CD4-positive, alpha-beta T cell treated with Interferon gamma for 1 hour (primary cell): ENCODE measurements at regions not wholly inside any gene's neighbourhood (a gene's known extent, or its start where the extent isn't known, plus 50 kb on each side); places are given as distances from the start of the nearest gene placed in this dataset.

Source experiments
- DNase-seq: peaks from one replicate; pipeline ENCODE4 v3.0.0-alpha.2; 2020

- no peak for DNase-seq
Observed at GRCh38 chr6:155623450-155624178, 168.0 kb upstream of the NOX3 start.

- DNase-seq = no peak
Observed at GRCh38 chr6:155614606-155615005, 159.0 kb upstream of the NOX3 start.

GRCh38 chr6:155611742-155612141 is 156.1 kb upstream of the NOX3 start:
- DNase-seq = no peak

- DNase-seq = no peak
Observed at GRCh38 chr6:155604991-155605390, 149.4 kb upstream of the NOX3 start.

GRCh38 chr6:155599561-155599960 is 143.9 kb upstream of the NOX3 start:
- DNase-seq = no peak

GRCh38 chr6:155599160-155599559 is 143.5 kb upstream of the NOX3 start:
- no peak for DNase-seq

- no peak for DNase-seq
Observed at GRCh38 chr6:155595284-155595683, 139.6 kb upstream of the NOX3 start.

- no peak for DNase-seq
Observed at GRCh38 chr6:155591741-155592140, 136.1 kb upstream of the NOX3 start.

- no peak for DNase-seq
Observed at GRCh38 chr6:155589190-155589589, 133.6 kb upstream of the NOX3 start.

- DNase-seq = no peak
Observed at GRCh38 chr6:155587817-155588216, 132.2 kb upstream of the NOX3 start.

GRCh38 chr6:155586090-155586489 is 130.5 kb upstream of the NOX3 start:
- no peak for DNase-seq

GRCh38 chr6:155584006-155584405 is 128.4 kb upstream of the NOX3 start:
- DNase-seq = no peak

GRCh38 chr6:155582016-155582991 is 126.7 kb upstream of the NOX3 start:
- DNase-seq = no peak

- DNase-seq = no peak
Observed at GRCh38 chr6:155580904-155581303, 125.3 kb upstream of the NOX3 start.

- DNase-seq = no peak
Observed at GRCh38 chr6:155578251-155578650, 122.6 kb upstream of the NOX3 start.

- no peak for DNase-seq
Observed at GRCh38 chr6:155561966-155562364, 106.3 kb upstream of the NOX3 start.

- no peak for DNase-seq
Observed at GRCh38 chr6:155561257-155561965, 105.8 kb upstream of the NOX3 start.

GRCh38 chr6:155549928-155550327 is 94.3 kb upstream of the NOX3 start:
- DNase-seq = no peak

- DNase-seq = no peak
Observed at GRCh38 chr6:155549028-155549798, 93.6 kb upstream of the NOX3 start.

- no peak for DNase-seq
Observed at GRCh38 chr6:155548576-155548975, 92.9 kb upstream of the NOX3 start.

- DNase-seq = no peak
Observed at GRCh38 chr6:155544677-155545076, 89.0 kb upstream of the NOX3 start.

GRCh38 chr6:155543166-155543847 is 87.7 kb upstream of the NOX3 start:
- no peak for DNase-seq
